Astrocyte of the hippocampus (primary cell): ENCODE measurements at regions not wholly inside any gene's neighbourhood (a gene's known extent, or its start where the extent isn't known, plus 50 kb on each side); places are given as distances from the start of the nearest gene placed in this dataset.

ENCODE experiments used
- DNase-seq: peaks from one replicate; pipeline ENCODE4 v3.0.0; 2011; ENCODE audit warnings: low read depth, low spot score

DNA sequence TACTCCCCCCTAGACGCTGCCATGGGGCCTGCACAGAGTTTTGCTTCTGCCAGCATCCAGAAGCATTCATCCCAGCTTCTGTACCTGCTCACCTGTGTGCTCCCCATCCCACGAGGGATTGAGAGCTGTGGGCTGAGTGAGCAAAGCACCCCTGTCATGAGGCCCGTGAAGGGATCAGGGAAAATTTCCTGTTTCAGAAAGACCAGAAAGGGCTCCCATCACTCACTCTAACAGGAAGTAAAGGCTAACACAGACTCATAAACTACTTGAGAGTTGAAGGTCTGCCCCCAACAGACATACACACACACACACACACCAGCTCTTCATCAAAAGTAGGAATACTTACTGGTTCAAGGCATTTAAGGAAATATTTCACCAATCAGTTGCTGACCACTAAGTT lies 256.5 kb upstream of the NT5E start:
- DNase-seq: no peak

DNA sequence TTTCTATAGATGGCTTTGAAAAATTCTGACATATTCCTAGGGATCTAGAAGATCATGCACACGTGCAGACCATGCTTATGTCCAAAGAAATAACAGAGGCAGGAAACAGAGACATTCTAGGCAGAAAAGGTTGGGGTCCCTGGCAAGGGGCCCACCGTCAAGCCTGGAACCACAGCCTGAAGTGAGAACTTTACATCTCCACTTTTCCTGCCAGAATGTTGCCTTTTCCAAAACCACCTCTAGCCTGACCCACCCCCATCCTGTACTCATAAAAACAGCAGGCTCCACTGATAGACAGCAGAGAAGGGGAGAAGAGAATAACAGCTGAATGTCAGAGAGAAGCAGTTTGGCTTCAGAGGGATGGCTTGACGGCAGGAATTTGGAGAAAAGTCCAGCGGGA lies 257.3 kb upstream of the NT5E start:
- DNase-seq: peak; percentile 2

DNA sequence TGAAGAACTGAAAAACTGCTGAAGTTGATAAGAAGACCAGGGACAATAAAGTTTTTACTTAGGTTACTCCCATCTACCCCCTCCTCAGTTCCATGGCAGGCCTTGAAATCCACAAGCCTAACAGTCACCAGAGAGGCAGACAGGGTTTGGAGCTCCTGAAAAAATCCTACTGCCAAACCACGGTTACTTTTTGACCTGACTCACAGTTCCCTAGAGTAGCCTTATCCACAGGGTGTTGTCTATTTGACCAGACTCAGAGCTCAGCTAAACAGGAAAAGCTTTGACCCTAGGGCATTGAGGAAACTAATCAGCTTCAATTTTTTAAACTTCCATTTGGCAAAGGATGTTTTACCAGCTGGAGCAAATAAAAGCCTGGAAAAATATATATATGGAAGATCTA lies 257.7 kb upstream of the NT5E start:
- DNase-seq: peak; percentile 30

DNA sequence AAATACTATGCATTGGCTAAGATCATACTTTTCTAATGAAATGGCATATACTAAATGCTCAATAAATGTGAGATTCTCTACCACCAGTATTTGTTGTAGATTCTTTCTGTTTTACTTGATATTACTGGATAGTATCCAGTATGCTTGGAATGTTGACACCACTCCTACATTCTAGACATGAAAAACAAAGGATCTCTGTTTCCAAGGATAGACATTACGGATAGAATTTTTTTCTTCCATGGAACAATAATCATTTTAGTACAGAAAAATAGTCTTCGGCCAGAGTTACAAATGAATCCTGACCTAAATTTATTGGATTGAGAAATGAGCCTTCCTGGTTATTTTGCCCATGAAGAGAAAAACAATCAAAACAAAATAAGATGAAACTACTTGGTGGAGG lies 258.2 kb upstream of the NT5E start:
- DNase-seq: peak; percentile 30

DNA sequence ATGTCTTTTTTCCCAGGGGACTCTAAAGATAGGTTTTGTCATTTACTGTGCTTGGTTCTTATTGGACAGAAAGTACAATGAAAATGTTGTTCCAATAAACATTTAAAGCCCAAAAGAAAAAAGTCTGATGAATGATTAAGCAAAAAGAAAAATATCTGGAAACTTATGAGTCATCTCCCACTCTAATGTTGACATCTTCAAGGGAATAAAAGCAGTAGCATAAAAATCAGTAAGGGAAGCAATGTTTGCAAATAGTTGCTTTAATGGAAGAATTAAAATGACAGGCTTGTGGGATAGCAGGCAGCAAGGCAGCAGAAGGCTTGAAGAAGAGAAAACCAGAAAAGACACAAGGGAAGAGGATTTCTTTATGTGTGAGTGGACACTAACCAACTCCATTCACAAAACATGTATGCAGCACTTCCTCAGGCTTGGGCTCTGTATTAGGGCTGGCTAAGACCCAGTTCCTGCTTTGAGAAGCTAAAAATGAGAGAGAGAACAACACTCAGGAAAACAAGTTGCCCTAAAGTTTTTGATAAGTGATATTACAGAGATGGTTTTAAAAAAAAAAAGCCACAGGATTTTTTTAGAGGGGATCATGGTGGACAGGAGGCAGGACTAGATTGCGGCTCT lies 263.2 kb upstream of the NT5E start:
- peak; percentile 2 for DNase-seq

DNA sequence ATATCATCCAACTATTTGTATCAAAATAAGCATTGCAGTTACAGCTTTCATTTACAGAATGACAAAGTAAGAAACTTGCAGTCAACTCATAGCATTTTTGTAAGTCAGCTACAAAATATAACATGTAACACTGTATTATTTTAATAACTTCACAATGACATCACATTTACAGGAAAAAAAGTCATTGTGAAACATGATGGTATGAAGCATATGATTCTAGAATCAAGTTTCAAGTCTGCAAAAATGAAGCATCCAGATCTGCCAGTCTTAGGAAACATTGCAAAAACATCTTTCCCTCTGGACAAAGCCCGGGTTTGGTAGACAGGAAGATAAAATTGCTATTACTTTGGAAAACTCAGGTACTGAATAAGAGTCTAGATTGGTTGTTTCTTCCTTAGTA lies 263.9 kb upstream of the NT5E start:
- DNase-seq: no peak

DNA sequence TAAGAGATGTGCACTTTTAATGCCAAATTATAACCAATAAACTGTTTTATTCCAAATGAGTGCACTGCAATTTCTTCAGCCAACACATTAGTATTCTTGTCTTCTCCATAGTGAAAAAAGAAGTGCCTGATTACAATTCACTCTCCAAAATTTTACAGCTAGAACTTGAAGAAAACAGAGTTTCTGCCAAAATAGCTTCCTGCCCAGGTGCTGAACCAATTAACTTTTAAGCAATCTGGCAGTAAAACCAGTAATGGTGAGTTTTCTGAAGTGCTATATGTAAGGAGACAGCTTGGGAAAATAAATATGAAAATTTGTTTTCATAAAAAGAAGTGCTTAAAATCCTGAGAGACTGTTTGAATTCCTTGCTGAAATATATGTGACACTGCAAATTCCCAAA lies 266.0 kb upstream of the NT5E start:
- no peak for DNase-seq

DNA sequence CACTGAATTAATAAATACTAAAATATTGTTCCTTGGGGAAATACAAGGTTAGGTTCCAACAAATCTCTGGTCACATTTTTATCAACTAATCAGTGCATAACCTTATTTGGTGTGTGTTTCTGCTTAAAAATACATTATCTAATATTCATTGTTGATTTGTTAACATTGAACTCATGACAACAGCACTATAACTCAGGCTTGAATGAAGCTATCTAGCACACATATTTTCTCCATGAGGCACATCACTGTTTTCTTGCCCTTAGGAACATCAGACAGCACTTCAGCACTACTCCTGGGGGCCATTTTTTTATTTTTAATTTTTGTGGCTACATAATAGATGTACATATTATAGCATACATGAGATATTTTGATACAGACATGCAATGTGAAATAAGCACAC lies 277.2 kb upstream of the NT5E start:
- DNase-seq: no peak

DNA sequence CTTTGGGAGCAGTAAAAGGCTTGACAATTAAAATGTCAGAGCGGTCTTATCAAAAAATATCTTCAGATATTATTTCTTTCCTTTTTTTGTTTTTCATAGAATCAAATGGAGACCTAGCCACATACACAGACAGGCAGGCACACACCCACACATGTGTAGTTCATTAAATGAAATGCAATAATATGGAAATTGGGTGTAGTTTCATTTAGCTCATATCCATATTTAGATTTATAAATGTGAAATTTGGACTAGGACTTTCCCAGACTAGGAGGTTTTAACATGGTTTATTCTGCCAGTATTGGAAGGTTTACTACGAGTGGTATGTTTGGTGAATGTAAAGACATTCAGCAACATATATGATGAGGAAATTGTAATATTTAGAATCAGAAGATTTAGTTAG lies 277.7 kb upstream of the NT5E start:
- no peak for DNase-seq

DNA sequence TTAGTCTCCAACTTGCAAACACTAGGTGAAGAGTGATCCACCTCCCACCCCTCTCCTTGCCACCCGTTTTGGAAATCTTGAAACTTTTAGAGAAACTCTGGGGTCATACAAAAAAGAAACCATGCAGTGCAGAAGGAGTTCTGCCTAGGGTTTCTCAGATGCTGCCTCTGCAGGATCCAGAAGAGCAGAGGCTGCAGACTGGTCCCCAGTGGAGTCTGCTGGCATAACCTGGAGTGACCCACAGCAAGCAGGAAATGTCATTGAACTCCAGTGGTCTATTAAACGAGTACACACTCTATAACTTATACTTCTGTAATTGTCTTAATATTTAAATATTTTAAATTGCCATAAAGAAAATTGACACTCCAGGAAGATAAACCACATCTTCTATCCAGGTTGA lies 280.7 kb upstream of the NT5E start:
- no peak for DNase-seq

DNA sequence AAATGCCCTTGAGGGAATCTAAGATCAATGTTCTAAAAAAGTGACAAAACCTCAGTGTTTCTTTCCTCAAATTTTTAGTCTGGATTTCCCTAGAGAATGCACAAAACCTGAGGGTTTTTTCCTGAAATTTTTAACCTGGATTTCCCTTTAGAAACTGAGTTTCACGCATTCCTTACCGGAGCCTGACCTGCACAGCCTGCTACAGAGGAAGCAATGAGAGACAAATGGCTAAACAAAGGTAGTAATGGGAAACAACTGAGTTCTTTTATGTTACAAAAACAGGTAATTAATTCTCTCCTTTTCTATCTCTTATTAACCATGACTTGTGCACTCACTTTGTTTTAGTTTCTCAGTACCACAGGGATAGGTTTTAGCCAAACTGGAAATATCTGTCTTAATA lies 281.7 kb upstream of the NT5E start:
- DNase-seq: no peak

DNA sequence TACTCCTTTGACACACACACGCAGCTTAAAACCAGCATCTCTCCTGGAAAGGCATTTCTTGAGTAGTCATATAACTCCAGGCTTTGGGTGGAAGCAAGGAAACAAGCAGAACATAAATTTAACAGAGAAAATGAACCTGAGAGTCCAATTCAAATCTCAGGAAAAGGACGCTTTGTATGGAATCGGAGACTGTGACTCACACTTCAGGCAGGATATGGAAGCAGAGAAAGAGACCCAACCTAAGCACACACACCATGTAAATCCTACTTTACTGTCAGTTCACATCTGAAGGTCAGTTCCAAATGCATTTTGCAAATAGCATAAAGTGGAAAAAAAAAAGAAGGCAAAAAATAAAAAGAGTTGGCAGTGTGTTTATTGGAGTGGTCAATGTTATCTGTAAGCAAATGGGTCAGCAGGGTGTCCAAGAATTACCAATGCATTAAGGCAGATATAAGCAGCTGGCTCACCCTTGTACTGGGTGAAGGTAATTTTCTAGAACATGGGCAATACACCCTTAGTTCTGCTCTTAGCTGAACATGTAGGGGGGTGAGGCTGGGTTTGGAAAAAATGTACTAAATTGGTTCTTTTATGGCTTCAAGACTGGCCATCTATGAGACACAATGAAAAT lies 283.7 kb upstream of the NT5E start:
- DNase-seq: no peak

DNA sequence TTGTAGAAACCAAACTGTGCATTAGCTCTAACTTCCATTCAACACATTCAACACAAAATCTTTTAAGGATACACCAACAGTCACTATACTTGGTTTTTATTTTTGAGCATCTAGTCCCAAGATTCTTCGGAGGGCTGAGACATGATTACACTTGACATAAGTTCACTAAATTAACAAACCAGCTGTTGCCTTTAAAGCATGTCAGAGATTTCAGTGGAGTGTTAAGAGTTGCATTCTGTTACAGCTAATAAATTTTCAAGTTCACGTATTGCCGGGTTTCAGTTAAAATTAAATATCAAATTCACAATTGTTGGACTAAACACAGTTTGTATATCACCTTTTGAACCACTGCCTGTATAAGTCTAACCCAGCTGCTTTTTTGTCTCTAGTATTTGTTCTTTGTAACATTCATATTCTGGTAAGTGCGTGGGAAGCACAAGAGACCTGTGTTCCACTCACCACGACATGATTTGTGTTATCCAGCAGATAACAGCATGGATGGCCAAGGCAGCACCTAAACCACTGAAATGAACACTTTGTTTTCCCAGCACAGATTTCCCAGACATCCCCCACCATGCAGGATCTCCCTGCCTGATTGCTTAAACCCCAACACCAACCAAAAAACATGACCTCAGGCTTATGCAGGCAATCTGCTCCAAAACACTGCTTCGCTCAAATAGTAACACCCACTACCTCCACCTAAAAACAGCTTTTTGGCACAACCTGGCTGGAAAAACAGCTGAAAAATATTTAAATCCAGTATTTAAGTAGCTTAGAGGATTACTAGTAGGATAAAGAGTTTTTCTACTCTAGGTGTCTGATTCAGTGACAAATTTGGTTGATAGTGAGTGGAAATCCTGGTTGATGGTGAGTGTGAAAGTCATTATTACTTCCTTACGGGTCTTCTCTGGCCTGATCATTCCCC lies 286.5 kb upstream of the NT5E start:
- no peak for DNase-seq

DNA sequence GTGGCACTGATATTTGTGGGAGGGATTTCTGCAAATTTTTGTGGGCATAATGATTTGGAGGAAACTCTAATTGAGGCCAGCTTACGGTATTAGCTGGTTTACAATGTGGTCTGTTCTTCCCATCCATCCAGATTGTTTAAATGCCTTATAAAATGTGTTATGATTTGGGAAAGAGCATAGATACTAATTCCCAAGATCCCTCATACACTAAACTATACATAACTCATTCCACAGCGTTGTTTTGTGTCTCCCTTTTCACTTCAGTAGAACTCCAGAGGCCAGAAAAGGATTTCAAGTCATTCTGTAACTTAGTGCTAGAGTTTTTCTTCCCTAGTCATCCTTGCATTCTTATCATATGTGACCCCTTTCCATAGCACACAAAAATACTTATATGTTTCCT lies 292.6 kb upstream of the NT5E start:
- DNase-seq: no peak

DNA sequence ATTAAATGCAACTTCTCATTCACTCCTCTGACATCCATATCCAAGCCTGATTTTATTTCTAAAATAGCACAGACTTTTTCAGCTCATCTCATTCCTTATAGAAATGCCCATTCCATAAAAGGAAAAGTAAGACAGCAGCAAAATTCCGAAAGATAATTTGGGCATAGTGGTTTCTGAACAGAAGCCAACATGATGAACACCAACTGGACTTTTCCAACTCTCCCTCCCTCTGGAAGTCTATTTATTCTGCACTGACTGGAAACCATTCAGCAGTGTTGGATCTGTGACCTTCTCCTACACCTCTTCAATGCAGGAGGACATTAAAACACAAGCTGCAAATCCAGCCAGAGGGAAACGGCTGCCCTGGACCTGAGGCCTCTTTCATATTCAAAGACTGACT lies 306.2 kb upstream of the NT5E start:
- DNase-seq: no peak

DNA sequence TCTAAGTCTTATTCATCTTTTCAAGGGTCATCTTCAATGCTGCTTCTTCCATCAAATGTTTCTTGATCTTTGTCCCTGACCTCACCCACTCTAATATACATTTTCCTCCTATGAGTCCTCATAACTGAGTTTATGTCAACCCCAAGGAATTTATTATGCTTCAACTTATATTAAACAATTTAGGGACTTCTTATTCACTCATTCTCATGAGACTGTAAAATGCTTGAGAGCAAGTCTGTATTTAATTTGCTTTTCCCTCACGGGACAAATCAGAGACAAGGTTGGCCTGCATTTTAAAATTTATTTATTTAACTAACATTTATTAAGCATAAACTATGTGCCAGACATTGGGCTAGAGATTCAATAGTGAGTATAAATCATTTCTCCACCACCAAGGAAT lies 312.0 kb upstream of the NT5E start:
- no peak for DNase-seq

DNA sequence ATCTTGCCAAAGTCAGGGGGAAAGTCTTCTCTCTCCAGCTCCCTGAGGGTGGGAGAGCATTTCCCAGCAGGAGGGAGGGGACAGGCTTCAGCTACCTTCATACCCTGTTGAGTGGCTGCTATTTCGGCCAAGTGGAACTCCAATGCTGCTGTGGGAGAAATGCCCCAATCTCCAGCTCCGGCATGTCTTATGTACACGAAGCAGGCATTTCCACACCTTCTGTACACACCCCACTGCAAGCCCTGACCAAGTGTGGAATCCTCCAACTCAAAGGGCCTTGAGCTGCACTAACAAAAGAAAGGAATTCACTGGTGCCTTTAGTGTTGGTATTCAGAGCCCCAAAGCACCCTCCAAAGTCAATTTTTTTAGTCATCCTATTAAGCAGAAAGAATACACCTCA lies 313.6 kb upstream of the NT5E start:
- no peak for DNase-seq

DNA sequence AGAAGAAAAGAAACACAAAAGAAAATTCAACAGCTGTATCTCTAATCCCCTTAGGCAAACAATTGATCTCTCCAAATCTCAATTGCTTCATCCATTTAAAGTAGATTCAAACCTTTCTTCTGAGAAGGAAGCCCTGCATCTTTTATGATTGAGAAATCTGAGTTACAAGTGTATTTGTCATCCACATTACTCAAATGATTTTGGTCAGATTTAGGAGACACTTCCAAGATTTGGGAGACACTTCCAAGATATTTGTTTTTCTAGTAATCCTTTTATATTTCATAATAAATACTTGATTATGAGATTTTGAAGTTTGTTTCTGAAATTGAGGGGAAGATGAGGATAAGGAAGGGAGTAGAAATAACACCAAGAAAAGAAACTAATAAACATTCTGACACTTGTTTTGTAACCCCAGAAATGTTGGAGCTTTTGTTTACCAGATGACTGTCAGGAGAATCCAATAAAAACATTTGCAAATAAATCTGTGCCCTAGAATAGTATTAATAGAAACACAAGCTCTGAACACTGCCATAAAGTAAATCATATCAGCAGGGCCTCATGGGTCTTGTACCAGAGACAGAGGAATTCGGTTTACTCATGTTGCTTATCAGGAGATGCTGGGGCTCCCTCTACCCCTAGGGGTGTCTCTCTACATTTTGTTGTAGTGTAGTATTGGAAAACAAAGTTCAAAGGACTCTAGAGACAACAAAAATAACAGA lies 314.3 kb upstream of the NT5E start:
- DNase-seq: no peak

DNA sequence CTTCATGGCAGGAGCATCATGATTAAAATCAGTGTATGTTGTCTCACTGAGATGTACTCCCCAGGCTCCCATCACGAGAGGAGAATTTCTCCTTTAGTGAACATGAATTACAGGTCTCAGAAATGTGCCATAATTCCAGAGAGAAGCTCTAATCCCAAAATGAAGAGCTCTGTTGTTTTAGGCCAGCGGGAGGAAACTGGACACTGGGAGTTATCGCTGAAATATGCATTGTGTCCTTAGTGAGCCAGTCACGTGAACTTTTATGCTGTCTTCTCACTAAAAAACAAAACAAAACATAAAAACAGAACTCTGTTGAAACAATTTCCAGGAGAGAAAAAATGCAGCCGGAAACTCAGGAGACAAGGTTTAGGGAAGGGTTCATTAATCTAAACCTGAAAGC lies 315.7 kb upstream of the NT5E start:
- no peak for DNase-seq

DNA sequence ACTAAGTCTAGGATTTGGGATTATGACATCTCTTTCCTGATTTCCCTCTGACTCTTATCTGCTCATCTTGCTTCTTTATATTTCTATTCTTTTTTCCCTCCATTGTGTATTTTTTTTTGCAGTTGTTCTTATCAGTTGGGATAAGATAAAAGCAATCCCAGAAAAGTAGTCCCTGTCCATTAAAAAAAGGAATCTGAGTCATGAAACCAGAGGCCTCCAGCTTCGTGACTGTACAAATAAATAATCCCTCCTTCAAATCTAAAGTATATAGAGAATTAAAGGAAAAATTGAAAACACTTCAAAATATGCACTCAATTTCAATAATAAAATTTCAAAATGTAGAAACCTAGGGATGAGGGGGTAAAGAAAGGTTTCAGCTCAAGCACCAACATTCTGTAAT lies 317.8 kb upstream of the NT5E start:
- DNase-seq: no peak

DNA sequence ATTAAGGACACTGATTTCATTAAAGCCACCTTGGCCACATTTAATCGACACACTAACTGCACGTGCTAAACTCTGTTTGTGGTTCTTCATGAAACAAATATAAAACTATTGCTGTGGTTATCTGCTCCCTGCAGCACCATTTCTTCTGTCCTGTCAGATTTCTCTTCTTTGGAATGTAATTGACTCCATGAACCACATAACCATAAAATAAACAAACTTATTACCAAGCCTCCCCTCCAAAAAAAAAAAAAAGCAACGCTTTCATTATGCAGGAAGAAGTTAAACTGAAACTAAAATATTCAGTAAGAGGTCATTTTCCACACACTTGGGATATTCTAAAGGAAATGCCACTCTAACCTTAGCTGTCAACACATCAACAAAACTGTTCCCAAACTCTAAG lies 319.1 kb upstream of the NT5E start:
- DNase-seq: no peak

DNA sequence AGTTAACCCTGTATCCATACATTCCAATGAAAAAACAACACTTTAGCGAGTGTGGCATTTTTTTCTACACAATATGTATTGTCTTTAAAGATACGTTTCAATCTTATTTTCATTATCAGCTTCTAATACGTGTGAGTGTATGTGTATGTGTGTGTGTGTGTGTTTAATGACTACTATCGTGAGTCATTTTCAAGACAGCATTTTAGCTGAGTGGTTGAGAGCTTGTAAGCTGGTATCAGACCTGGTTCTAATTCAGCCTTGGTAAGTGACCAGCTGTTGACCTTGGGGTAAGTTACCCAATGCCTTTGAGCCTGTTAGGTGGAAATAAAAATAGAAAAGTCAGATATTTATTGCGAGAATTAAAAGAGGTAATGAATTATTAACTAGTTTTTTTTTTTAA lies 320.0 kb upstream of the NT5E start:
- DNase-seq: no peak
